ENCODE measurements at regions not wholly inside any gene's neighbourhood (a gene's known extent, or its start where the extent isn't known, plus 50 kb on each side); places are given as distances from the start of the nearest gene placed in this dataset.

- no peak for DNase-seq
Measured at GRCh38 chr21:35178098-35178497, 129.0 kb upstream of the RUNX1 start.

- no peak for DNase-seq
Measured at GRCh38 chr21:35172231-35172630, 123.1 kb upstream of the RUNX1 start.

DNA sequence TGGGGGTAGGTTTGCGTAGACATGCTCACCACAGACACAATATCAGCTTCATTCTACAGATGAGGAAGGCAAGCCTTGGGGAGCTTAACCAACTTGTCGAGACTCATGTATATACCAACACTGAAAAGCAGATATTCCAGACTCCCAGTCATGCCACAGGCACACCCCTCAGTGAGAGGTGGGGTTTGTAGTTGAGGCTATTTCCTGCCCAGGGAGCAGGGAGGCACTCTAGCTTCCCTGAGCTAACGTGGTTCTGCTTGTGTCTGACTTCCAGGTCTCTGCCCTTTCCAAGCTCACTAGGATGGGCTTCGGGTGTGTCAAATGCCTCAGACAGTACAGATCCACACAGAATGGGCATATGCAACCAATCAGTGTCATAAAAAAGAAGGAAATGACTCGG lies 122.3 kb upstream of the RUNX1 start:
- DNase-seq, result no peak

GRCh38 chr21:35170818-35171217 lies 121.7 kb upstream of the RUNX1 start:
- no peak for DNase-seq

- DNase-seq, result no peak
Measured at GRCh38 chr21:35170244-35170643, 121.1 kb upstream of the RUNX1 start.

- no peak for DNase-seq
Measured at GRCh38 chr21:35169574-35169973, 120.5 kb upstream of the RUNX1 start.

- DNase-seq, result no peak
Measured at GRCh38 chr21:35168735-35169134, 119.6 kb upstream of the RUNX1 start.

DNA sequence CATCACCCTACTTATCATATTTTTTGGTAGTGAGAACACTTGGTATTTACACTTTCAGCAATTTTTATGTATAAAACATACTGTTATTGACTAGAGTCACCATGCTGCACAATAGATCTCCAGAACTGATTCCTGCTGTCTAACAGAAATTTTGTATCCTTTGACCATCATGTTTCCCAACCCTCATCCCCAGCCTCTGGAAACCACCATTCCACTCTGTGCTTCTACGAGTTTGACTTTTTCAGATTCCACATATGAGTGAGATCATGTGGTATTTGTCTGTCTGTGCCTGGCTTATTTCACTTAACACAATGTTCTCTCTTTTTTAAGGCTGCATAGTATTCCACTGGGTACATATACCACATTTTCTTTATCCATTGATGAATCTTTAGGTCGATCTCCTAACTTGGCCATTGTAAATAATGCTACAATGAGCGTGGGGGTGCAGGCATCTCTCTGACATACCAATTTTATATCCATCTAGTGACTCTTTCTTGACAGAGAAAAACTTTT lies 115.9 kb upstream of the RUNX1 start:
- DNase-seq, result no peak

DNA sequence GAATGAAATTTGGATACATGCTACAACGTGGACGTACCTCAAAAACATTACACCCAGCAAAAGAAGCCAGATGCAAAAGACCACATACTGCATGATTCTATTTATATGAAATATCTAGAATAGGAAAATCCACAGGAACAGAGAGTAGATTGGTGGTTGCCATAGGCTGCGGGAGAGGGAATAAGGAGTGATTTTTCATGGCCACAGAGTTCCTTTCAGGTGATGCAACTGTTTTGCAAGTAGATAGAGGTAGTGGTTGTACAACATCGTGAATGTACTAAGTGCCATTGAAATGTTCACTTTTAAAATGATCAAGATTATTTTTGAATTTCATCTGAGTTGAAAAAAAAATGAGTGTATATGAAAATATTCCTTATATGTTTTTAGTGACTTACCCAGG lies 115.3 kb upstream of the RUNX1 start:
- no peak for DNase-seq

GRCh38 chr21:35163411-35163810 lies 114.3 kb upstream of the RUNX1 start:
- no peak for DNase-seq

GRCh38 chr21:35162831-35163230 lies 113.7 kb upstream of the RUNX1 start:
- DNase-seq, result no peak

DNA sequence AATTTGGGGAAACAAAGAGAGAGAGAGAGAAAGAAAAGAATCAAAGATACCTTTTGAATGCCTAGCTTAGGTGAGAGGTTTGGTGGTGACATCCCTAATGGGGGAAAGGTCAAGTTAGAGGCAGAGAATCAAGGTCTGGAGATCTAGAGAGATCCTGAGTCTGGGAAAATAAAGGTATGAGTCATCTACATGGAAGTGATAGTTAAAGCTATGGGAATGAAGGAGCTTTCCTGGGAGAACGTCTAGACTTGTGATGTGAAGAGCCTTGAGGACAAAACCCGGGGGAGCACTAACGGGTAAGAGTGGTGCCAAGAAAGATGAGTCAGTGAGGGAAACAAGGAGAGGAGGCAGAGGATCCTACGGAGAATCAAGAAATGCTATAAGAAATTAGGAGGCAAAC lies 110.8 kb upstream of the RUNX1 start:
- no peak for DNase-seq

GRCh38 chr21:35157374-35157773 lies 108.3 kb upstream of the RUNX1 start:
- peak; percentile 35 for DNase-seq

DNA sequence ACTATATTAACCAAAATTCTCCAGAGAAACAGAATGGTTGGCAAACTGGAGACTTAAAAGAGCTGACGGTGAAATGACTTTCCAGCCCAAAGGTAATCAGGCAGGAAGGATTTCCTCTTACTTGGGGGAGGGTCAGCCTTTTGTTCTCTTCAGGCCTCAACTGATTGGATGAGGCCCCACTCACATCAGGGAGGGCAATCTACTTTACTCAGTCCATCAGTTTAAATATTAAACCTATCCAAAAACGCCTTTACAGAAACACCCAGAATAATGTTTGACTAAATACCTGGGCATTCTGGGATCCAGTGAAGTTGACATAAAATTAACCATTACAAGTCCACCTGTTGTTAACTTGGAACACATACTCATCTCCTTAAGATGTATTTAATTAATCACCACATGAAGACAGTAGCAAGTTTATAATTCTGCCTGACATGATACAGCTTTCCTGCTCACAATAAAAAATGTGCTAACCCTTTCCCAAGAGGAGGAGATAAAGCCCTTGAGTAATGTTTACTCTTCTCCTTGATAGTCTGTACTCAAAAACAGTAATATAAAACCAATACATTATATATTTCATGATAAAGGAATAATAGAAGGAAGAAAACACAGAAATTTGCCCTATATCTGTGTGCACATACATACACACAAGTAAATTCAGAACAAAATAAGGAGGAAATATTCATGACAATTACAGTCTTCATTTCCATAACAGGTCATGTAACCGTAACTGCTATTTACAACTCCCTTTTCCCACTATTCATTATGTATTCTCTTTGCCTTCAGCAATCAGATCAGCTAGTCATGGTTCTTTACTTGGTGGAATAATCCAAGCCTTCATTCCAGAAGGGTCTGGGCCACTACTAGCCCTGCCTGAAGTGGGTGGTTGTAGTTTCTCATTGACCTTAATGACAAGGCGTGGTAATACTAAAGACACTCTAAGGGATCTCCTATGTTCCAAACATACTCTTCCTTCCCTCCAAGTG lies 107.5 kb upstream of the RUNX1 start:
- no peak for DNase-seq

DNA sequence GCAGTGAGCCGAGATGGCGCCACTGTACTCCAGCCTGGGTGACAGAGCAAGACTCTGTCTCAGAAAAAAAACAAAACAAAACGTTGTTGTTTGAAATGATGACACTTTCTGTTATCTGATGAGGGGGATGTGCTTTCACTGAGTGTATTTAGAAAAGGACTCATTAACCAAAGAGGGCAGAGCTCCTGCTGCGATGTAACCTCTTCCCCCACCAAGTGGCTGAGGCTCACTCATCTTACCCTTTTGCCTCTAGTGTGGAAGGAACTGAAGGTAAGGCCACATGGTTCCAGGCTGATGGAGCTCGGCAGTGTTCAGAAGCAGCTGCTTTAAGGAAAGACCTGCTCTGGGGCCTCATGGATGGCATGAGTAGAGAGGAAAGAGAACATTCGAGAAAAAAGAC lies 105.7 kb upstream of the RUNX1 start:
- no peak for DNase-seq

DNA sequence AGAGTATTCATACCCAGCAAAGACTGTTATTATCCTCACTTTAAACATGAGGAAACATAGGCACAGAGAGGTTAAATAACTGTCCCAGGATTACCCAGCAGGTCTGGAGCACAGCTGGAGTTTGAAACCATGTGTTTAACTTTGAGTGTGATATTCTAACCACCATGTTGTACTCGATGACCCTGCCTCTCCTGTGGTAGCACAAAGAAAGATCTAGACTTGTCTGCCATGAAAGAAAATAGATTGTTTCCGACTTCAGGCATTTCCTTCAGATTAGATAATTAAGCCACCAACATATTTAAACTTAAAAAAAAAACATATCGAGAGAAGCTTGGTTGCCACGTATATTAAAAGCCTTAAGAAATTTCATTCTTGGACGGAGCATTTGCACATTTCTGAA lies 104.6 kb upstream of the RUNX1 start:
- no peak for DNase-seq

DNA sequence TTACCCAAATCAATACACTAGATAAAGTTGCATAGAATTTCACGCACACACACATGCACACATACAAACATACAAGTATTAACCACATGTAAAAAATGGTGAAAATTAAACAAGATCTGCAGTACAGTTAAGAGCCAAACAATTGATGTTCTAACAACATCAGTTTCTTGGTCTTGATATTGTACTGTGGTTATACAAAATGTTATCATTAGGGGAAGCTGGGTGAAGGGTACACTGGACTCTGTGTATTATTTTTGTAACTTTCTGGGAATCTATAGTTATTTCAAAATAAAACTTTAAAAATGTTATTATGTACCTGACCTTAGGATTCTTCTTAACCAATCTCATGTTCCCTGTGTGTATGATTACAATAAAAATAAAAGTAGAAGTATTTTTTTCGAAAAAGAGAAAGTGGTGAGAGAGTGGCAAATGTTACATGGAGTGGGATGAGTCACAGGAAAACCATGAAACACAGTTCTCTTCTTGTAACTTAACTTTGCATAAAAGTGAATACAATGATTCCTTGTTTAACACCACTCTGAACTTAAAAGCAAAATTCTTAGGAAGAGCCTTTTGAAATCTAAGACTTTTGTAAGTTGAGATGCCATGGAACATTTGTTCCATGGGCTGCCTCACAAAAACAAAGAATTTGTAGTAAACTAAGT lies 101.6 kb upstream of the RUNX1 start:
- DNase-seq, result no peak

DNA sequence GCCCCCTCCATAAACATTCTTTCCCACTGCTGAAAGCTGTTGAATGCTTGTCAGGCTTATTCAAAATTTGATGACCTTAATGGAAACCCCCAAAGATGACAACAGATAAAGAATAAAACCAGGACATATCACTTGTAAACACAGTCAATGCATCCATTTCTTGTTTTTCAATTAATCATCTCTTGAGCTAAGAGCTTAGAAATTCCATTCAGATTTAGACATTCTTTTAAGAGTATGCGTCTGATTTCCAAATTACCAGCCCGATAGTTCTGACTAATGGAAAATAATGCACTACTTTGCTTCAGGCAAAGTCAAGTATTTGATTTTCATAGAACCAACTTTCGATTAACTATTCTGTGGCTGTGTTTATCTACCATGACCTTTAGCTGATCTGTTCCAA lies 100.6 kb upstream of the RUNX1 start:
- DNase-seq, result no peak

- no peak for DNase-seq
Measured at GRCh38 chr21:35147439-35147838, 98.3 kb upstream of the RUNX1 start.

- no peak for DNase-seq
Measured at GRCh38 chr21:35145626-35146233, 96.6 kb upstream of the RUNX1 start.

GRCh38 chr21:35144978-35145377 lies 95.9 kb upstream of the RUNX1 start:
- no peak for DNase-seq

GRCh38 chr21:35142036-35142815 lies 93.1 kb upstream of the RUNX1 start:
- DNase-seq, result no peak

DNA sequence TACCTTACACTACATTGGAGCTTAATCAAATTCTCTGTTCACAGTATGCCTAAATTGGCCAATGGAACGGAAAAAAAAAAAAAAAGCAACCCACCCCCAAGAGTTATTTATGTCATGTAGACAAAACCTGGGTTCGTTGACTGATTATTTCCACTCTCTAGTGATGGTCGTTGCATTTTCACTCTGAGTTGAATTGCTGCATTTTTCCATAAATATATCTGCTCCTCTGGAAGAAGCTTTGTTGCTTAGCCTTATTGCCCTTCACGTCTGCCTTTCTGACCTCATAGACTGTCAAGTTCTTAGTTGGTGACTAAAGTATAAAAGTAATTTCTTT lies 90.2 kb upstream of the RUNX1 start:
- no peak for DNase-seq

All from hematopoietic multipotent progenitor cell treated with erythropoietin and hydrocortisone succinate and interleukin-3 and kit ligand, for 8 days (in vitro differentiated cells).